GM18507 (cell line): ENCODE measurements at regions not wholly inside any gene's neighbourhood (a gene's known extent, or its start where the extent isn't known, plus 50 kb on each side); places are given as distances from the start of the nearest gene placed in this dataset.

Experiments used
- DNase-seq: peaks from one replicate; pipeline ENCODE4 v3.0.0; 2011; ENCODE audit warnings: low read depth; ENCODE audit not compliant: insufficient read length; ENCODE audit errors: extremely low spot score
- FAIRE-seq: peaks from 2 replicates; lab custom pipeline; 2011; peaks lifted over from hg19 to GRCh38; lab: Jason Lieb, UNC

DNA sequence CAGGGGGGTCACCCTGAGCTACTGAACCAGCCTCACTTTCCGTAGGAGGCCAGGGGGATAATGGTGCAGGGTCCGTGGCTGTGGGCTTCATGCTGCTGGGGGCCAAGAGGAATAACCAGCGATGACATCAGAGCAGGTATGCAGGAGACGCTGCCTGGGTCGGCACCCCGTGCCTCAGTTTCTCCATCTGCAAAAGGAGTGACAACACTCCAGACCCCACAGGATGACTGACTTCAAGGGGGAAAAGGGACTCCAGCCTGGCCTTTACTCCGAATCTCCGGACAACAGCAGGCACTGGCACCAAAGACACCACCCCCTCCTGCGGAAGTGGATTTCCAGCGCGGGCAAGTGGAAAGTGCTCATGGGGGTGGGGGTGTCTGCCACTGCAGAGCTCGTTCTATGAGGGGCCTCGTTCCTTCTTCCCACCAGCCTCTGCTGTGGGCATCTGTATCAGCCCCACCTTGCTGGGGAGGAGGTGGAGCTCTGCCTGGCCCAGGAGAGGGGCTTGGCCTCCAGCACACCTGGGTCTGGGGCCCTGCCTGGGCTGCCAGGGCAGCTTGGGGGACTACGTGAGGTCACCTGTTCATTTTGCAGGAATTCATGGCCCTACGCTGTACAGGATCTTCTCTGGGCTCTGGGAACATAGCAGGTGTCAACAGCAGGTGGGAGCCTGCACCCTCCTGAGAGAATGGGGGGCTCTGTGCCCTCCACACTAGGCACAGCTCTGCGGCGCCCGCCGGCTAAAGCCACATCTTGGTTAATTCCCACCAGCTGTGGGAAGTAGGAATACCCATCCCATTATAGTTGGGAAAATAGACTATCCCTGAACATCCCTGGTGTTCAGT is 216.6 kb upstream of the C14orf180 start:
- no peak for FAIRE-seq
- no peak for DNase-seq

- FAIRE-seq (no peak), DNase-seq (no peak)
These were observed 215.4 kb upstream of the C14orf180 start for GRCh38 chr14:104363891-104364760.

DNA sequence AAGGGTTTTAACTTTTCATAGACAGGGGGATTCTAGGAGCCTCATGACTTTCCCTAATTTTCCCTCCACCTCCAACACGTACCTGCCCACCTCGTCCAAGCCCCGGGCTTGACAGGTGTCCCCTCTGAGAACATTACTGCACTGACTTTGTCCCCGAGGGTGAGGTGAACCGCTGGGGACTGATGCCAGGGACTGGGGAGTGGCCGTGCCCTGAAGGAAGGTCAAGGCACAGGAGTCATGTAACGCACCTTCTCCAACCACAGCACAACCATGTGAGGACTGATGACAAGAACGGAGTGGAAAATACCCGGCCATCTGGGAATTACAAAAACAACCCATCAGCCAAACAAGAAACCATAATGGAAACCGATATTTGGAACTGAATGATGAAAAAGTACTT is 214.7 kb upstream of the C14orf180 start:
- FAIRE-seq (no peak), DNase-seq (no peak)

GRCh38 chr14:104366931-104367865 is 212.4 kb upstream of the C14orf180 start:
- FAIRE-seq (no peak), DNase-seq (no peak)

- no peak for DNase-seq
- FAIRE-seq: no peak
These were observed 211.5 kb upstream of the C14orf180 start for GRCh38 chr14:104367866-104368750.

DNA sequence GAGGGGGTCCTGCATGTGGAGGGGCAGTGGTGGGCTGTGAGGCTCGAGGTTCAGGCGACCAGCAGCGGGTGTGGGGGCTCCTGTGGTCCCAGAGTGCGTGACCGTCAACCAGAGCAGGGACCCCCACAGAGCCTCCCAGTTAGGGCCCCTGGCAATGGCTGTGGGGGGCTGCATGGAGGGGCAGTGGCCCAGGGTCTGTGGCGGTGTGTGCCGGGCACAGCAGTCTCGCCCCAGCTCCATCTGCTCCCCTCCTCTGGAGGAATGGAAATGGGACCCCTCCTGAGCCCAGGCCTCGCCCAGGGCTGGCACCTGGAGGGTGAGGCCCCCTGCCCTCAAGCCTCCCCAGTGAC is 210.8 kb upstream of the C14orf180 start:
- FAIRE-seq (no peak), DNase-seq (no peak)

- DNase-seq (no peak), FAIRE-seq (no peak)
These were observed 210.4 kb upstream of the C14orf180 start for GRCh38 chr14:104369208-104369607.

DNA sequence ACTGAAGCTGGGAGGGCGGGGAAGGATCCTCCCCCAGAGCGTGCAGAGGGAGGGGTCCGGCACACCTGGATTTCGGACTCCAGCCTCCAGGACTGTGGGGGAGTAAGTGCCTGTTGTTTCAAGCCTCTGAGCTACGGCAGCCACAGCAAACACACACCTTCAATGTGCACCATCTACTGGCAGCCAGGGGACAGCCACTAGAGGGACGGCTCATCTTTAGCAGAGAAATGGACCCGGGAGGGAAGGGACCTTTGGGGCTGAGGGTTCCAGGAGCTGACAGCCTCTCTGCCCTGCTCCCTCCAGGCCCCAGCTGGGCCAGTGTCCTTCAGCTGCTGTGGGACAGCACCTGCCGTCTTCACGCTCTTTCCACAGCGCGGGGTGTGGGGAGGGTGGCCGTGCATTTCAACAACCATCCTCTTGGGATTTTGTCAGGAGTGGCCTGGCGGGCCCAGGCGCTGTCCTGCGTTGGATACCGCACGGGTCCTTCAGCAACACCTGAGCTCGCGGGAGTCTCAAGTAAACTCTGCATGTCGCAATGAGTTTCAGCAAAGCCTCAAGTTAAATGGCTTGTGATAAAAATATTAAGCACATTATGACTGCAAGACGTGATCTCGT is 209.2 kb upstream of the C14orf180 start:
- FAIRE-seq (no peak), DNase-seq (no peak)

- DNase-seq: no peak
- FAIRE-seq: no peak
These were observed 208.5 kb upstream of the C14orf180 start for GRCh38 chr14:104371031-104371430.

DNA sequence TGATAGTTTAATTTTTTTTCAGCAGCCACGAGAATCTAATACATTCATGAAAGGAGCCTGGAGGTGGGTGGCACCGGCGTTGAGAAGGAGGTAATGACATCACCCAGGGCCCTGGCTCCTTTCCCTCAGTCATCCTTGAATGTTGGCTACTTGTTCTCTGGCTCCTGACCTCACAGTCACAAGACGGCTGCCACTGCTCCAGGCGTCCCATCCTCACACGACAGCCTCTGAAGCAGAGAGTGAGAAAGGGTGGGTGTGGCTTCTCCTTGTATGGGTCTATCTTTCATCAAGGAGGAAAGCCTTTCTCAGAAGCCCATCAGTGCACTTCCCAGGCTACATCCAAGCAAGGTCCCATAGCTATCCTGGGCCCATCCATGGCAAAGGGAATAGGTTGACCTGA is 207.6 kb upstream of the C14orf180 start:
- no peak for FAIRE-seq

DNA sequence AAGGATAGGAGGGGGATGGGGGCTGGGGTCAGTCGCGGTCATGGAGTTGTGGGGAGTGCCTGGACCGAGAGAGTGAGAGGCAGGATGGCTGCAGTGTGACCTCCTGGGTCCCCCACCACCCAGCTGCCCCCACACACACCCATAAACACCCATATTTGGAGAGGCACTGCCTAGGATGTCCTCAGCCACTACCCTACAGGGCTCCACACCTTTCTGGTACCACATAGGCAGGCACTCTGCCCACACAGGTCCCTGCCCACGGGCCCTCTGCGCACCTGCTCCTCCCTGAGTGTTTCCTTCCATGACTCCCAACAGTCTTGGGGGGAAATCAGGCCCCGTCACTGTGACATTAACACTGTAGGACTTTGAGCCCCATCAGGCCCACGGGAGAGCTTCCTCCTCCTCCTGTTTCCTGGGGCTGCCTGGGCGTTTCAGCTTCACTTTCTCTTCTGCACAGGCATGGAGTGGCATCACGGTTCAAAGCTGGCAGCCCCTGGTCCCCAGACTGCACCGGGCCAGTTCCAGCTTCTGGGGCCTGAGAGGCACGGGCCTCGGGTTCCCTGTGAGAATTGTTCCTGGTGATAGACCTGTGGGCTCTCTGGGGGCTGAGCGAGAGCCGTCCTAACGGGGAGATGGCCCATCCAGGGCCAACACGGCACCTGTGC is 207.0 kb upstream of the C14orf180 start:
- no peak for FAIRE-seq
- DNase-seq: no peak

More for the DNA sequence above, 207.6 kb upstream of the C14orf180 start:
- DNase-seq: no peak

- no peak for DNase-seq
These were observed 206.3 kb upstream of the C14orf180 start for GRCh38 chr14:104373055-104373854.

DNA sequence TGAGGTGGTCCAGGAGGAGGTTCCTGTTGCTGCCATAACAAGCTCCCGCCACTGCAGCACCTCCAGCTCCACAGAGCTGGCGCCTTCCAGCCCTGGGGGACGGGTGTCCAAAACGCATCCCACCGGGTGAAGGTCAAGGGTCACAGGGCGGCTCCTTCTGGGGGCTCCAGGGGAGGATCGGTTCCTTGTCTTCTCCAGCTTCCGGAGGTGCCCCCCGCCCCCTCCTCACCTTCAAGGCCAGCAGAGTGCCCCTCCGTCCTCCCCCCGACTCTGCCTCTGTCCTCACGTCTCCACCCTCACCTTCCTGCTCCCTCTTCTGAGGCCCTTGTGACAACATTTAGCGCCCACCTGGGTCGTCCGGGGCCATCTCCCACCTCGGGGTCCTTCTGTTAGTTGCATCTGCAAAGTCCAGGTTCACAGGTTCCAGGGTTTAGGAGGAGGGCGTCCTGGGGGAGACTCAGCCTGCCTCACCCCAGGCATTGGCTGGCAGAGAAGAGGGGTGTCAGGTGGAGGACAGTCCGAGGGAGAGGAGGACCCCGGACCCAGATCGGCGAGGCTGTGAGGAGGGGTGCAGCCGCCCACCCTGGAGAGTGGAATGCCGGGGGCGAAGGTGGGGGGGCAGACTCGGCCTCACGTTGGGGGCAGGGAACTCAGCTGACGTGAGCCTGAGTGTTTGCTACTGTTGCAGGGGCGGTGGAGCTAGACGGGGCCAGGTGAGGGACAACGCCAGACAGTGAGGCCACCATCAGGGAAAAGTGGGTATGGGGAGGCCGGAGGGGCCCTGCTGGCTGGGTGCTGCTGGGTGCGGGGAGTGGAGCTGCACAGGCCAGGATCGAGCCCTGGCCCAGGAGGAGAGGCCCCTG is 205.5 kb upstream of the C14orf180 start:
- no peak for FAIRE-seq
- no peak for DNase-seq

More at GRCh38 chr14:104373055-104373854, 206.3 kb upstream of the C14orf180 start:
- FAIRE-seq: no peak

GRCh38 chr14:104374718-104375080 is 204.9 kb upstream of the C14orf180 start:
- FAIRE-seq (no peak), DNase-seq (no peak)

- DNase-seq (no peak), FAIRE-seq (no peak)
These were observed 203.9 kb upstream of the C14orf180 start for GRCh38 chr14:104375551-104376201.
